B cell (primary cell): ENCODE measurements at regions not wholly inside any gene's neighbourhood (a gene's known extent, or its start where the extent isn't known, plus 50 kb on each side); places are given as distances from the start of the nearest gene placed in this dataset.

Experiments used
- EZH2 ChIP-seq: IDR thresholded peaks from 2 replicates; pipeline ENCODE4 v1.6.1; 2012; ENCODE audit warnings: borderline replicate concordance, low read depth, mild to moderate bottlenecking, moderate library complexity, low read length; ENCODE audit not compliant: insufficient read depth, poor library complexity, severe bottlenecking
- TF ChIP-seq, protein P1 (sequence below): fragments of 200-600 bp; IDR thresholded peaks from one replicate; pipeline ENCODE4 v1.8.0; 2022; ENCODE audit warnings: antibody characterized with exemption, mild to moderate bottlenecking

GRCh38 chr1:218983433-218983832 lies 190.2 kb upstream of the LYPLAL1 start:
- TF ChIP-seq, protein P1, sequence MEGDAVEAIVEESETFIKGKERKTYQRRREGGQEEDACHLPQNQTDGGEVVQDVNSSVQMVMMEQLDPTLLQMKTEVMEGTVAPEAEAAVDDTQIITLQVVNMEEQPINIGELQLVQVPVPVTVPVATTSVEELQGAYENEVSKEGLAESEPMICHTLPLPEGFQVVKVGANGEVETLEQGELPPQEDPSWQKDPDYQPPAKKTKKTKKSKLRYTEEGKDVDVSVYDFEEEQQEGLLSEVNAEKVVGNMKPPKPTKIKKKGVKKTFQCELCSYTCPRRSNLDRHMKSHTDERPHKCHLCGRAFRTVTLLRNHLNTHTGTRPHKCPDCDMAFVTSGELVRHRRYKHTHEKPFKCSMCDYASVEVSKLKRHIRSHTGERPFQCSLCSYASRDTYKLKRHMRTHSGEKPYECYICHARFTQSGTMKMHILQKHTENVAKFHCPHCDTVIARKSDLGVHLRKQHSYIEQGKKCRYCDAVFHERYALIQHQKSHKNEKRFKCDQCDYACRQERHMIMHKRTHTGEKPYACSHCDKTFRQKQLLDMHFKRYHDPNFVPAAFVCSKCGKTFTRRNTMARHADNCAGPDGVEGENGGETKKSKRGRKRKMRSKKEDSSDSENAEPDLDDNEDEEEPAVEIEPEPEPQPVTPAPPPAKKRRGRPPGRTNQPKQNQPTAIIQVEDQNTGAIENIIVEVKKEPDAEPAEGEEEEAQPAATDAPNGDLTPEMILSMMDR: no peak
- TF ChIP-seq EZH2: no peak
